Mesendoderm (in vitro differentiated cells): ENCODE measurements at regions not wholly inside any gene's neighbourhood (a gene's known extent, or its start where the extent isn't known, plus 50 kb on each side); places are given as distances from the start of the nearest gene placed in this dataset. TPM values are rescaled to one million over a fixed set of nuclear protein-coding genes. Genes with fewer than 3 reads are reported as not detected.

Experiments
- DNase-seq: peaks from one replicate; pipeline ENCODE4 v3.0.0; 2013
- H2AK5ac ChIP-seq: 2 replicates; pipeline ENCODE4 v1.6.1; 2013; ENCODE audit warnings: low read length, inconsistent platforms
- H2BK120ac ChIP-seq: 2 replicates; pipeline ENCODE4 v1.6.1; 2013; ENCODE audit warnings: low read depth, mild to moderate bottlenecking, low read length, moderate library complexity, mixed read lengths
- H2BK15ac ChIP-seq: replicated peaks from 2 replicates; pipeline ENCODE4 v1.6.1; 2013; ENCODE audit warnings: low read depth, mild to moderate bottlenecking, moderate library complexity
- H2BK5ac ChIP-seq: 2 replicates; pipeline ENCODE4 v1.6.1; 2013; ENCODE audit warnings: low read length, inconsistent platforms
- H3K18ac ChIP-seq: 2 replicates; pipeline ENCODE4 v1.6.1; 2013; ENCODE audit warnings: mild to moderate bottlenecking, low read length, mixed read lengths
- H3K23ac ChIP-seq: one replicate; pipeline ENCODE4 v1.6.1; 2013; ENCODE audit warnings: low read length
- H3K27ac ChIP-seq: 2 replicates; pipeline ENCODE4 v1.5.1; 2013; ENCODE audit warnings: low read depth, mild to moderate bottlenecking, inconsistent platforms, low read length, moderate library complexity
- H3K27me3 ChIP-seq: 2 replicates; pipeline ENCODE4 v1.6.1; 2013; ENCODE audit warnings: low read length, control low read depth, mild to moderate bottlenecking, inconsistent platforms; ENCODE audit not compliant: insufficient read depth, poor library complexity
- H3K36me3 ChIP-seq: 2 replicates; pipeline ENCODE4 v1.6.1; 2013; ENCODE audit warnings: low read length, inconsistent platforms; ENCODE audit not compliant: control insufficient read depth, insufficient read depth
- H3K4ac ChIP-seq: one replicate; pipeline ENCODE4 v1.6.1; 2013; ENCODE audit warnings: low read depth, mild to moderate bottlenecking, low read length, moderate library complexity
- H3K4me1 ChIP-seq: 2 replicates; pipeline ENCODE4 v1.6.1; 2013; ENCODE audit warnings: low read depth, low read length, inconsistent platforms; ENCODE audit not compliant: control insufficient read depth
- H3K4me2 ChIP-seq: 2 replicates; pipeline ENCODE4 v1.6.1; 2013; ENCODE audit warnings: low read length
- H3K4me3 ChIP-seq: 2 replicates; pipeline ENCODE4 v1.5.1; 2013; ENCODE audit warnings: mild to moderate bottlenecking, low read length
- H3K56ac ChIP-seq: one replicate; pipeline ENCODE4 v1.6.1; 2013; ENCODE audit warnings: low read length
- H3K79me1 ChIP-seq: 2 replicates; pipeline ENCODE4 v1.6.1; 2013; ENCODE audit warnings: low read length, inconsistent platforms
- H3K79me2 ChIP-seq: 2 replicates; pipeline ENCODE4 v1.6.1; 2013; ENCODE audit warnings: mild to moderate bottlenecking, low read length; ENCODE audit not compliant: control insufficient read depth, insufficient read depth
- H3K9ac ChIP-seq: 2 replicates; pipeline ENCODE4 v1.6.1; 2013; ENCODE audit warnings: low read length, inconsistent platforms
- H4K5ac ChIP-seq: one replicate; pipeline ENCODE4 v1.6.1; 2013; ENCODE audit warnings: low read length
- H4K8ac ChIP-seq: one replicate; pipeline ENCODE4 v1.6.1; 2013; ENCODE audit warnings: low read depth, mild to moderate bottlenecking, control low read depth, low read length, moderate library complexity
- WGBS: extraction: QIAGEN DNeasy Blood & Tissue Kit; methylation state at CpG from one replicate; pipeline ENCODE4 v1.1.7; 2013; ENCODE audit warnings: low lambda C conversion rate, missing lambda C conversion rate; ENCODE audit not compliant: insufficient coverage; ENCODE audit errors: extremely low coverage; 5-methylcytosine and 5-hydroxymethylcytosine counted together
- small RNA-seq: library from polyadenylated mRNA; stranded (forward); fragments of <200 nt; extraction: miRNeasy Mini kit (QIAGEN cat#:217004); gene quantifications from one replicate; pipeline ENCODE3, GENCODE V24; 2013; ENCODE audit not compliant: insufficient read depth

- no peak overlapping the region for H3K56ac ChIP-seq
These were observed 51.7 kb upstream of the CLCN4 start for GRCh38 chrX:10104958-10105658.

GRCh38 chrX:10106806-10107205 lies 50.0 kb upstream of the CLCN4 start:
- H2AK5ac ChIP-seq = no peak overlapping the region
- no peak overlapping the region for H3K56ac ChIP-seq
- no peaks in the 10 kb centered on the region for H3K79me2 ChIP-seq
- no peaks in the 10 kb centered on the region for H3K79me1 ChIP-seq
- no peak overlapping the region for H3K27ac ChIP-seq
- no peaks in the 10 kb centered on the region for H3K36me3 ChIP-seq
- H4K5ac ChIP-seq = no peak overlapping the region
- no peak overlapping the region for H3K4me3 ChIP-seq
- H3K9ac ChIP-seq = no peak overlapping the region
- no peak overlapping the region for H3K4me2 ChIP-seq
- H3K18ac ChIP-seq = no peak overlapping the region
- no peak overlapping the region for H2BK15ac ChIP-seq
- no peaks in the 10 kb centered on the region for H3K4me1 ChIP-seq
- H2BK120ac ChIP-seq = no peak overlapping the region
- H3K23ac ChIP-seq = no peak overlapping the region
- DNase-seq = no peak
- no CpG with 5 or more reads among the region's 10 CpGs for WGBS
- H4K8ac ChIP-seq = no peak overlapping the region
- H2BK5ac ChIP-seq = no peak overlapping the region
- H3K27me3 ChIP-seq = no peaks in the 10 kb centered on the region
- no peak overlapping the region for H3K4ac ChIP-seq

More at GRCh38 chrX:10104958-10105658, 51.7 kb upstream of the CLCN4 start:
- no peak overlapping the region for H4K8ac ChIP-seq
- H3K79me1 ChIP-seq = no peaks in the 10 kb centered on the region
- H4K5ac ChIP-seq = no peak overlapping the region
- no peak overlapping the region for H3K9ac ChIP-seq
- H3K79me2 ChIP-seq = no peaks in the 10 kb centered on the region
- no CpG with 5 or more reads among the region's 10 CpGs for WGBS
- no peak overlapping the region for H3K18ac ChIP-seq
- H3K4me1 ChIP-seq = no peaks in the 10 kb centered on the region
- no peak overlapping the region for H2BK5ac ChIP-seq
- H2BK120ac ChIP-seq = no peak overlapping the region
- no peak overlapping the region for H3K4me3 ChIP-seq
- no peaks in the 10 kb centered on the region for H3K36me3 ChIP-seq
- H3K27ac ChIP-seq = no peak overlapping the region
- H3K4ac ChIP-seq = no peak overlapping the region
- no peak overlapping the region for H3K23ac ChIP-seq
- no peak overlapping the region for H2AK5ac ChIP-seq
- DNase-seq = no peak
- H2BK15ac ChIP-seq = no peak overlapping the region
- no peaks in the 10 kb centered on the region for H3K27me3 ChIP-seq
- H3K4me2 ChIP-seq = no peak overlapping the region

Small RNA genes lying in the stretch of these regions (small RNA-seq; reads per million reads assigned to genes)
- gene RF00019 = not detected
